ENCODE measurements at regions not wholly inside any gene's neighbourhood (a gene's known extent, or its start where the extent isn't known, plus 50 kb on each side); places are given as distances from the start of the nearest gene placed in this dataset.

DNA sequence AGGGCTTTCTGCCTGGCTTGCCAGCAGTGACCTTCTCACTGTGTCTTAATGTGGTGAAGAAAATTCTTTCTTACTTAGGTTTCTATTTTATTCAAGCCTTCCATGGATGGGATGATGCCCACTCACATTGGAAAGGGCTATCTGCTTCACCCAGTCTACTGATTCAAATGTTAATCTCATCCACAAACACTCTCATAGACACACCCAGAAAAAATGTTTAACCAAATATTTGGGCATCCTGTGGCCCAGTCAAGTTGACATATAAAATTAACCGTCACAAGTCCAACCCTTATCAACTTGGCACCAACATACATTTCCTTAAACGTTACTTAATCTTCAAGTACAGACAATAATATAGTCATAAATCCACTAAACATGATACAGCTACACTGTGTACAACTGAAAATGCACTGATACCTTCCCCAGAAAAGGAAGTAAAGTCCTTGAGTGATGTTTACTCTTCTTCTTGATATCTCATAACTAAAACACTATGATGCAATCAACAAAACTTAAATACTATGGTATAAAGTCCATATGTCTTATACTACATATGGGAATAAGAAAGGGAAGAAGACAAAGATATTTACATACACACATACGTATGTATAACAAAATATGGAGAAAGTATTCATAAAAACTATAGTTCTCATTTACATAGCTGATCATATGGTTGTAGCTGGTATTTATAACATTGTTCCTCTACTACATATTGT, 394.7 kb upstream of the NOVA1 start:
- no peaks in the 10 kb centered on the region for H3K9me1 ChIP-seq (ENCODE audit: control insufficient read depth, extremely low read depth, insufficient read depth, low read length)
- no peaks in the 10 kb centered on the region for H3K36me3 ChIP-seq (ENCODE audit: control insufficient read depth in 2 of 2, extremely low read depth in 1 of 2, insufficient read depth in 2 of 2, low read length in 2 of 2)
- no peak overlapping the region for H3K4me2 ChIP-seq (ENCODE audit: control insufficient read depth, extremely low read depth, insufficient read depth, low read depth, low read length)
- H3K9ac ChIP-seq (ENCODE audit: control insufficient read depth, extremely low read depth, insufficient read depth, low read length), result no peak overlapping the region
- peaks cover 4% of the 10 kb centered on the region for H3K9me3 ChIP-seq (ENCODE audit: control insufficient read depth, low read depth, low read length)
- dilution Hi-C loops (cut with MboI; ENCODE audit: extremely low pct_ligation_motif_present, low sequenced_read_pairs), result no loop called here
- H3K4me1 ChIP-seq (ENCODE audit: control insufficient read depth, extremely low read depth, insufficient read depth, low read length), result no peaks in the 10 kb centered on the region
- TF ChIP-seq, protein P1, sequence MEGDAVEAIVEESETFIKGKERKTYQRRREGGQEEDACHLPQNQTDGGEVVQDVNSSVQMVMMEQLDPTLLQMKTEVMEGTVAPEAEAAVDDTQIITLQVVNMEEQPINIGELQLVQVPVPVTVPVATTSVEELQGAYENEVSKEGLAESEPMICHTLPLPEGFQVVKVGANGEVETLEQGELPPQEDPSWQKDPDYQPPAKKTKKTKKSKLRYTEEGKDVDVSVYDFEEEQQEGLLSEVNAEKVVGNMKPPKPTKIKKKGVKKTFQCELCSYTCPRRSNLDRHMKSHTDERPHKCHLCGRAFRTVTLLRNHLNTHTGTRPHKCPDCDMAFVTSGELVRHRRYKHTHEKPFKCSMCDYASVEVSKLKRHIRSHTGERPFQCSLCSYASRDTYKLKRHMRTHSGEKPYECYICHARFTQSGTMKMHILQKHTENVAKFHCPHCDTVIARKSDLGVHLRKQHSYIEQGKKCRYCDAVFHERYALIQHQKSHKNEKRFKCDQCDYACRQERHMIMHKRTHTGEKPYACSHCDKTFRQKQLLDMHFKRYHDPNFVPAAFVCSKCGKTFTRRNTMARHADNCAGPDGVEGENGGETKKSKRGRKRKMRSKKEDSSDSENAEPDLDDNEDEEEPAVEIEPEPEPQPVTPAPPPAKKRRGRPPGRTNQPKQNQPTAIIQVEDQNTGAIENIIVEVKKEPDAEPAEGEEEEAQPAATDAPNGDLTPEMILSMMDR (optimal IDR thresholded peaks at IDR 0.05 in 1 of 3, IDR thresholded peaks at IDR 0.05 in 1 of 3, conservative IDR thresholded peaks at IDR 0.05 in 1 of 3; ENCODE audit: extremely low read depth in 1 of 3, insufficient read depth in 2 of 3, low read length in 3 of 3), result no peak
- TF ChIP-seq EZH2 (IDR thresholded peaks at IDR 0.05; ENCODE audit: low read length), result no peak
- H2AFZ ChIP-seq (ENCODE audit: control insufficient read depth, low read length), result no peak overlapping the region
- no peaks in the 10 kb centered on the region for H3K27me3 ChIP-seq (ENCODE audit: control insufficient read depth, extremely low read depth, insufficient read depth, low read length)
- H3K4me3 ChIP-seq (ENCODE audit: control insufficient read depth in 2 of 3, extremely low read depth in 1 of 3, insufficient read depth in 2 of 3, low read depth in 1 of 3, low read length in 3 of 3), result no peak overlapping the region
- H3K79me2 ChIP-seq (ENCODE audit: control insufficient read depth, insufficient read depth, low read length), result no peaks in the 10 kb centered on the region
- DNase-seq (ENCODE audit: low read depth, low spot score) (no peak), FAIRE-seq (no peak)
- no peak overlapping the region for H3K27ac ChIP-seq (ENCODE audit: control insufficient read depth, insufficient read depth, low read length)
- H4K20me1 ChIP-seq (ENCODE audit: control insufficient read depth, extremely low read depth, insufficient read depth, low read length), result no peaks in the 10 kb centered on the region

DNA sequence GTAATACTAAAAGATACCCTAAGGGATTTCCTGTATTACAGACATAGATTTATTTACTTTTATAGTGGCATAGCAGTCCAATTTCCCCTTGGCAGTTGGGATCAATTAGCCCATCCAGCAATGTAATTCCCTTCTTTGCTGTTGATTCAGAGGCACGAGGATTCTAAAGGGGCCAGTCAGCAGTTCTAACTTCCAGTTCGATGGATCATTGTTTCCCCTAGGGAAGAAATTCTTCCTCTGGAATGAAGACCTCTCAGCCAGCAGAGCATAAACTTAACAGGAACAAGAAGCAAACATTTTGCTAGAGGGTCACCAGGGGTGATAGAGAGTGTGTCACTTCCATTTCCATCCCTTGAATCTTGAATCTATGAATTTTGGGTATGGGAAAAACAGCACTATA, 395.7 kb upstream of the NOVA1 start:
- TF ChIP-seq, protein P1 (optimal IDR thresholded peaks at IDR 0.05 in 1 of 3, IDR thresholded peaks at IDR 0.05 in 1 of 3, conservative IDR thresholded peaks at IDR 0.05 in 1 of 3; ENCODE audit: extremely low read depth in 1 of 3, insufficient read depth in 2 of 3, low read length in 3 of 3), result no peak
- TF ChIP-seq EZH2 (IDR thresholded peaks at IDR 0.05; ENCODE audit: low read length), result no peak
- Histone ChIP-seq H3K79me2 (ENCODE audit: control insufficient read depth, insufficient read depth, low read length) (no peaks in the 10 kb centered on the region), H3K4me2 (ENCODE audit: control insufficient read depth, extremely low read depth, insufficient read depth, low read depth, low read length) (no peak overlapping the region), H3K9ac (ENCODE audit: control insufficient read depth, extremely low read depth, insufficient read depth, low read length) (no peak overlapping the region), H3K9me3 (ENCODE audit: control insufficient read depth, low read depth, low read length) (peaks cover 4% of the 10 kb centered on the region), H3K36me3 (ENCODE audit: control insufficient read depth in 2 of 2, extremely low read depth in 1 of 2, insufficient read depth in 2 of 2, low read length in 2 of 2) (no peaks in the 10 kb centered on the region), H3K27ac (ENCODE audit: control insufficient read depth, insufficient read depth, low read length) (no peak overlapping the region), H2AFZ (ENCODE audit: control insufficient read depth, low read length) (no peak overlapping the region), H3K4me3 (ENCODE audit: control insufficient read depth in 2 of 3, extremely low read depth in 1 of 3, insufficient read depth in 2 of 3, low read depth in 1 of 3, low read length in 3 of 3) (no peak overlapping the region), H3K4me1 (ENCODE audit: control insufficient read depth, extremely low read depth, insufficient read depth, low read length) (no peaks in the 10 kb centered on the region), H3K9me1 (ENCODE audit: control insufficient read depth, extremely low read depth, insufficient read depth, low read length) (no peaks in the 10 kb centered on the region), H3K27me3 (ENCODE audit: control insufficient read depth, extremely low read depth, insufficient read depth, low read length) (no peaks in the 10 kb centered on the region), H4K20me1 (ENCODE audit: control insufficient read depth, extremely low read depth, insufficient read depth, low read length) (no peaks in the 10 kb centered on the region)
- dilution Hi-C loops (cut with MboI; ENCODE audit: extremely low pct_ligation_motif_present, low sequenced_read_pairs), result no loop called here
- no peak for DNase-seq (ENCODE audit: low read depth, low spot score)
- no peak for FAIRE-seq

Data from keratinocyte (primary cell).